ENCODE measurements at regions not wholly inside any gene's neighbourhood (a gene's known extent, or its start where the extent isn't known, plus 50 kb on each side); places are given as distances from the start of the nearest gene placed in this dataset.
"Not testable (repeated sequence)": the region's sequence is repeated elsewhere in the genome, so short reads cannot be mapped to it uniquely, and the experiment has no call there.

GRCh38 chr5:89800735-89801134, 608.8 kb downstream of the CETN3 start:
- not testable (repeated sequence) for TF ChIP-seq ZNF565 (CRISPR knock-in tag; conservative IDR thresholded peaks at IDR 0.05; ENCODE audit: low read depth); TSHZ2 (CRISPR knock-in tag; IDR thresholded peaks at IDR 0.05); OSR1 (CRISPR knock-in tag; IDR thresholded peaks at IDR 0.05); TCF4 (CRISPR knock-in tag; IDR thresholded peaks at IDR 0.05; ENCODE audit: borderline replicate concordance); GLIS3 (CRISPR knock-in tag; IDR thresholded peaks at IDR 0.05); ISL1 (CRISPR knock-in tag; IDR thresholded peaks at IDR 0.05); PPARA (CRISPR knock-in tag; IDR thresholded peaks at IDR 0.05; ENCODE audit: borderline replicate concordance); RARB (CRISPR knock-in tag; IDR thresholded peaks at IDR 0.05); CREB5 (CRISPR knock-in tag; IDR thresholded peaks at IDR 0.05; ENCODE audit: low read depth); CSRNP3 (CRISPR knock-in tag; IDR thresholded peaks at IDR 0.05); ZNF70 (CRISPR knock-in tag; IDR thresholded peaks at IDR 0.05); PATZ1 (CRISPR knock-in tag; IDR thresholded peaks at IDR 0.05; ENCODE audit: borderline replicate concordance)
